Right cardiac atrium (tissue), 5 donors: ENCODE measurements at regions not wholly inside any gene's neighbourhood (a gene's known extent, or its start where the extent isn't known, plus 50 kb on each side); places are given as distances from the start of the nearest gene placed in this dataset.

Experiments
- ATAC-seq, 2 donors: fragments of 200-7000 bp; cut with Tn5 transposase; one replicate each; pipeline versions ENCODE4 v1.8.0 to v1.9.1; 2020; ENCODE audit warnings: moderate library complexity in 2 of 2, mild to moderate bottlenecking in 1 of 2
- DNase-seq, 3 donors: peaks; one replicate each; pipeline ENCODE4 v3.0.0-alpha.2; 2020
- H3K27ac ChIP-seq: one replicate; pipeline ENCODE4 v1.5.1; 2013; ENCODE audit warnings: mild to moderate bottlenecking, low read length, control low read depth, moderate library complexity
- H3K27me3 ChIP-seq: one replicate; pipeline ENCODE4 v1.6.1; 2013; ENCODE audit not compliant: control insufficient read depth, insufficient read depth
- H3K4me1 ChIP-seq: one replicate; pipeline ENCODE4 v1.6.1; 2013; ENCODE audit warnings: low read length; ENCODE audit not compliant: control insufficient read depth, insufficient read depth
- H3K4me3 ChIP-seq: one replicate; pipeline ENCODE4 v1.5.1; 2013; ENCODE audit warnings: low read length, control low read depth
- H3K9me3 ChIP-seq: one replicate; pipeline ENCODE4 v1.6.1; 2013; ENCODE audit warnings: low read length; ENCODE audit not compliant: control insufficient read depth
- WGBS: extraction: QIAGEN DNeasy Blood & Tissue Kit; methylation state at CpG from one replicate; pipeline ENCODE4 v1.1.7; 2013; 5-methylcytosine and 5-hydroxymethylcytosine counted together
- intact Hi-C, 4 donors: fragments of 100-400 bp; cut with DNase I; formaldehyde crosslinking; loops; one replicate each; pipeline versions ENCODE4 v1.11.0 to v1.14.0; 2022 to 2023
- donor health status: healthy with polysubstance abuse.
- donor health status: DM: no; HTN: yes; CAD: no.
- donor health status: DM: no; HTN: no; CAD: no.
- donor health status: DM: no; HTN: yes; CAD: no; lungs with severe emphysema.
- donor health status: DM: yes; HTN: yes; CAD: no.

GRCh38 chr1:81695741-81696140 is 105.0 kb upstream of the ADGRL2 start:
- no peaks in the 10 kb centered on the region for H3K9me3 ChIP-seq
- peaks cover 1% of the 10 kb centered on the region for H3K4me1 ChIP-seq
- intact Hi-C loops: no loop called here
- DNase-seq (no peak), ATAC-seq (peak; percentile 64 to 78)
- WGBS: 47% methylated on average over 3 of the region's 3 CpGs
- no peak overlapping the region for H3K27ac ChIP-seq
- no peak overlapping the region for H3K4me3 ChIP-seq
- no peaks in the 10 kb centered on the region for H3K27me3 ChIP-seq

DNA sequence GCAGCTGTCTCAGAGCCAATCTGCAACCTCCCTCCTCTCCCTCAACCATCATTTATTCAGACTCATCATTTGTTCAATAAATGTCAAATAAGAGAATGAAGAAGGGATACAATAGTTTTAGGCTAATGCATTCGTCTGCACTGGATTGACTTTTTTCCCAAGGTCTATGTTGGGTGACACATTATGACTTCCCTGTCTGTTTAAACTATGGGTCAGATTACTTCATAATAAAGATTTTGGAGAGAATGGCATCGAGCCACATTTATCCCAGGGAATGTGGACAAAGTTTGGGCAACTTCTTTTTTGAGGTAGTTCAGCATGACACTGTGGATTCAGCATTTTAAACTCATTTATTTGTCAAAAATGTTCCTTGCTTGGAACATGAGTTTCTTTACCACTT is 107.4 kb upstream of the ADGRL2 start:
- H3K4me3 ChIP-seq: no peak overlapping the region
- H3K27ac ChIP-seq: no peak overlapping the region
- intact Hi-C loops: no loop called here
- no peak for DNase-seq
- WGBS: 89% methylated on average over 2 of the region's 2 CpGs
- no peaks in the 10 kb centered on the region for H3K27me3 ChIP-seq
- H3K4me1 ChIP-seq: peaks cover 1% of the 10 kb centered on the region
- ATAC-seq: no peak
- no peaks in the 10 kb centered on the region for H3K9me3 ChIP-seq

DNA sequence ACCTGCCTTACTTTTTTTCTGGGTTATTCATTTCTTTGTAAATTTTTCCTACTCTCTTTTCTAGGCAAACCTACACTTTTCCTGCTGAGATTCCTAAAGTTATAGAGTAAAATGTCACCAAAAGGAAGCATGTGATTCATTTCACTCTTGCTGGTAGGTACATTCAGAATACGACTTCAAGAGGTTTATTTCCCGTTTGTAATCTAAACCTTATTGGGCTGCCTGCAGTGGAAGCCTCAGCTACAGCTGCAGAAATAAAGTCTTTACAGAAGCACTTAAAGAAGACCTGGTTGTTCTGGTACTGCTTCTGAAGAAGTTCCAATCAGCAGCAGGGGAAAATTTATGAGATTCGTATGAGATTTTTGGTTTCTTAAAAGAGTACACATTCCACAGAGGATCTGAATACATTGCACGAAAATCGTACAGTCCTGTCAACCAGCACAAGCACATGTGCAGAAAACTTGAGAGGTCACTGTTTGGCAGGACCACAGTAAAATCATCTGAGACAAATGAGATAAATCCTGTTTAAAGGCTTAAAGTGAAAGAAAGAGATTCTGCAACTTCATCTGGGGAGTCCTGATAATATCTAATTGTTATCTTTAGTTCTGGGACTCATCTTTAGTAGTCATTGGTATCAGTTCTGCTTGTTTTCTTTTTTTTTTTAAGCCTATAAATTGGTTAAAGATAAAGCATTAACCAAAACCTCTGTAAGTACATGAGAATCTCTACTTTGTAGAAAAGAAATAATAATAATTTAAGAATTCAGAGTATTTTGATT is 109.9 kb upstream of the ADGRL2 start:
- no peak overlapping the region for H3K27ac ChIP-seq
- H3K4me3 ChIP-seq: no peak overlapping the region
- H3K27me3 ChIP-seq: no peaks in the 10 kb centered on the region
- no peaks in the 10 kb centered on the region for H3K9me3 ChIP-seq
- DNase-seq (no peak), ATAC-seq (no peak)
- intact Hi-C loops: no loop called here
- WGBS: 52% methylated on average over 5 of the region's 5 CpGs
- no peaks in the 10 kb centered on the region for H3K4me1 ChIP-seq

- DNase-seq (no peak), ATAC-seq (peak; percentile 75 to 88)
- Histone ChIP-seq H3K4me1 (no peaks in the 10 kb centered on the region), H3K27ac (no peak overlapping the region), H3K9me3 (no peaks in the 10 kb centered on the region), H3K4me3 (no peak overlapping the region), H3K27me3 (no peaks in the 10 kb centered on the region)
- intact Hi-C loops: no loop called here
- WGBS: 48% methylated on average over 5 of the region's 5 CpGs
Observed at GRCh38 chr1:81689531-81689941, 111.2 kb upstream of the ADGRL2 start.

GRCh38 chr1:81682490-81682889 is 118.2 kb upstream of the ADGRL2 start:
- WGBS: 85% methylated on average over 7 of the region's 7 CpGs
- no peak overlapping the region for H3K4me3 ChIP-seq
- ATAC-seq: no peak

GRCh38 chr1:81681601-81682266 is 119.0 kb upstream of the ADGRL2 start:
- intact Hi-C loops: no loop called here
- no peak for ATAC-seq
- H3K27me3 ChIP-seq: no peaks in the 10 kb centered on the region
- no peak overlapping the region for H3K4me3 ChIP-seq
- WGBS: 10% methylated on average over 3 of the region's 3 CpGs
- H3K9me3 ChIP-seq: no peaks in the 10 kb centered on the region
- no peak overlapping the region for H3K27ac ChIP-seq
- H3K4me1 ChIP-seq: peaks cover 3% of the 10 kb centered on the region
- no peak for DNase-seq

More at GRCh38 chr1:81682490-81682889, 118.2 kb upstream of the ADGRL2 start:
- H3K4me1 ChIP-seq: peaks cover 3% of the 10 kb centered on the region
- no peaks in the 10 kb centered on the region for H3K27me3 ChIP-seq
- intact Hi-C loops: no loop called here
- no peak overlapping the region for H3K27ac ChIP-seq
- no peaks in the 10 kb centered on the region for H3K9me3 ChIP-seq
- DNase-seq: no peak

DNA sequence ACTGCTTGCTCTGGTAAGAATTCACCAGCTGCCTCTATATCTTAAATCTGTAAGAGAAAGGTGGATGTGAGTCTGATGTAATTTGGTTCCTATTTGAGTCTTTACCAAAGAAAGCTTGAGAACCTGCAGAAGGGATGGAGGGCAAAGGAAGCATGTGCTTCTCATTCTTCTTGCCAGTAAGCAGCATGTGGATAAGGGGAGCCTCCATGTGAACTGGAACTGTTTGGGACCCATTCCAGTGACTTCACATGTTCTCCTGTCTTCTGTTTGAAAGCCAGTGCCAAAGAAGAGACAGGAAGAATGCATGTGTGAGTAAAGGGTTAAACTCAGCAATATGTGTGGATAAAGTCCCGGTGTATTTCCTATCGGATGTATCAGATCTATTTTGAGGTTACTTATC is 119.6 kb upstream of the ADGRL2 start:
- DNase-seq (no peak), ATAC-seq (no peak)
- Histone ChIP-seq H3K4me3 (no peak overlapping the region), H3K27me3 (no peaks in the 10 kb centered on the region), H3K9me3 (no peaks in the 10 kb centered on the region), H3K27ac (no peak overlapping the region), H3K4me1 (peaks cover 3% of the 10 kb centered on the region)
- intact Hi-C loops: no loop called here
- WGBS: 9% methylated on average over 2 of the region's 2 CpGs

DNA sequence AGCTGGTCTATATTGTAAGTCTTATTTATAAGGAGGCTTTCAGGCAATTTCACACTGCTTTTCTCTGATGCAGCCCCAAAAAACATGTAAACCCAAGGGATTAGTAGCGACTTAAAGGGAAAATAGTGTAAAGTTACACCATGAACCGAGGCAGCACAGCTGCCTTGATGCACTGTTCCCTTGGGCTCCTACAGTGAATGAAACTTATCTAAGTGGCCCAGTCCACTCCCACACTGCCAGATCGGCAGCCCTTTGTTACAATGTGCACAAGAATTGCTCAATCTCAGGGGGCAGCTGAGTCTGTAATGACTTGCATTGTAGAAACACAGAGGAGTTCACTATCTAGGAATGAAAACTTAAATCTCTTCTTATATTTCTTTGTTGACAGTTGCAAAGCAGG is 120.8 kb upstream of the ADGRL2 start:
- no peaks in the 10 kb centered on the region for H3K9me3 ChIP-seq
- peak; percentile 81 to 93 for ATAC-seq
- H3K27me3 ChIP-seq: no peaks in the 10 kb centered on the region
- H3K4me1 ChIP-seq: peaks cover 3% of the 10 kb centered on the region
- peak; percentile 46 to 75 (median 53) for DNase-seq
- intact Hi-C loops: no loop called here
- peak overlapping the region; percentile 44 for H3K4me3 ChIP-seq
- H3K27ac ChIP-seq: no peak overlapping the region
- WGBS: 38% methylated on average over 3 of the region's 3 CpGs

GRCh38 chr1:81678779-81679178 is 122.0 kb upstream of the ADGRL2 start:
- peaks cover 3% of the 10 kb centered on the region for H3K4me1 ChIP-seq
- DNase-seq: no peak
- no peak overlapping the region for H3K27ac ChIP-seq
- H3K27me3 ChIP-seq: no peaks in the 10 kb centered on the region
- no peak for ATAC-seq
- intact Hi-C loops: no loop called here
- 84% methylated on average over 3 of the region's 3 CpGs for WGBS
- H3K9me3 ChIP-seq: no peaks in the 10 kb centered on the region
- no peak overlapping the region for H3K4me3 ChIP-seq

DNA sequence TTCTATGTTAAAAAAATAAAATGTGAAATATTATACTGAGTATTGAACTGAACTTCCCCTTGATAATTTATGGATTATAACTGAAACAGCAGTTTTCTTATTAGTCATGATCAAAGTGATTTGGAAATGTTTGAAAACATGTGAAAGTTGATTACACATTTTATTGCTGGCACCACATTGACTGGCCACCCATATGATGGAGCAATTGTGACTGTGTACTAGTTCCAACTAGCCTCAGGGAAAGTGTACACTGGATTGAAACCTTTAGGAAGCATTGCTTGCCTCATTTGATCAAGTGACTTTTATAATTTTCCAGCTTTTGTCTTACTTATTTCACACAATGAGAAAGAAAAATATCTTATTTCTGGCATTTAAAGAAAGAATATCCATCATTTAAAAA is 128.0 kb upstream of the ADGRL2 start:
- ATAC-seq: no peak
- H3K27me3 ChIP-seq: no peaks in the 10 kb centered on the region
- no peak for DNase-seq
- no peaks in the 10 kb centered on the region for H3K9me3 ChIP-seq
- no peak overlapping the region for H3K4me3 ChIP-seq
- H3K4me1 ChIP-seq: peaks cover 3% of the 10 kb centered on the region
- no peak overlapping the region for H3K27ac ChIP-seq
- intact Hi-C loops: no loop called here

GRCh38 chr1:81671038-81671437 is 129.7 kb upstream of the ADGRL2 start:
- no peak overlapping the region for H3K4me3 ChIP-seq
- WGBS: 29% methylated on average over 3 of the region's 3 CpGs
- ATAC-seq (peak; percentile 69 to 77), DNase-seq (no peak)
- H3K27me3 ChIP-seq: no peaks in the 10 kb centered on the region
- no peaks in the 10 kb centered on the region for H3K9me3 ChIP-seq
- no peak overlapping the region for H3K27ac ChIP-seq
- intact Hi-C loops: no loop called here
- H3K4me1 ChIP-seq: peaks cover 3% of the 10 kb centered on the region
